ENCODE measurements at regions not wholly inside any gene's neighbourhood (a gene's known extent, or its start where the extent isn't known, plus 50 kb on each side); places are given as distances from the start of the nearest gene placed in this dataset.

- DNase-seq (no peak), ATAC-seq (ENCODE audit: low FRiP score in 2 of 2) (no peak)
- H3K4me3 ChIP-seq: no peak overlapping the region
- H3K27me3 ChIP-seq: no peaks in the 10 kb centered on the region
- WGBS, 2 donors: 67 to 78% methylated on average over 6 of the region's 6 CpGs
- no peak for TF ChIP-seq CTCF (IDR thresholded peaks at IDR 0.05)
- TF ChIP-seq EP300 (IDR thresholded peaks at IDR 0.05): no peak
- TF ChIP-seq POLR2AphosphoS5 (IDR thresholded peaks at IDR 0.05): no peak
- TF ChIP-seq POLR2A (IDR thresholded peaks at IDR 0.05): no peak
- H3K9me3 ChIP-seq: no peaks in the 10 kb centered on the region
- no peaks in the 10 kb centered on the region for H3K4me1 ChIP-seq
- H3K36me3 ChIP-seq: no peaks in the 10 kb centered on the region
- no peak overlapping the region for H3K27ac ChIP-seq
Measured at GRCh38 chr11:134685793-134686380, 273.8 kb upstream of the B3GAT1 start.

GRCh38 chr11:134684576-134684975, 272.5 kb upstream of the B3GAT1 start:
- H3K9me3 ChIP-seq: no peaks in the 10 kb centered on the region
- no peak for DNase-seq
- no peaks in the 10 kb centered on the region for H3K27me3 ChIP-seq
- no peaks in the 10 kb centered on the region for H3K36me3 ChIP-seq
- ATAC-seq (ENCODE audit: low FRiP score in 2 of 2): no peak
- TF ChIP-seq CTCF (IDR thresholded peaks at IDR 0.05): no peak
- TF ChIP-seq POLR2A (IDR thresholded peaks at IDR 0.05): no peak
- TF ChIP-seq POLR2AphosphoS5 (IDR thresholded peaks at IDR 0.05): no peak
- H3K4me3 ChIP-seq: no peak overlapping the region
- WGBS, 2 donors: 82 to 85% methylated on average over 3 to 4 of the region's 4 CpGs
- no peaks in the 10 kb centered on the region for H3K4me1 ChIP-seq
- no peak overlapping the region for H3K27ac ChIP-seq

GRCh38 chr11:134683860-134684259, 271.8 kb upstream of the B3GAT1 start:
- Histone ChIP-seq H3K9me3 (no peaks in the 10 kb centered on the region), H3K36me3 (no peaks in the 10 kb centered on the region), H3K4me1 (no peaks in the 10 kb centered on the region), H3K4me3 (no peak overlapping the region), H3K27ac (no peak overlapping the region), H3K27me3 (no peaks in the 10 kb centered on the region)
- DNase-seq (no peak), ATAC-seq (ENCODE audit: low FRiP score in 2 of 2) (peak in 1 of 2 donors; percentile 21)
- no peak for TF ChIP-seq POLR2A (IDR thresholded peaks at IDR 0.05)
- no peak for TF ChIP-seq POLR2AphosphoS5 (IDR thresholded peaks at IDR 0.05)
- no peak for TF ChIP-seq EP300 (IDR thresholded peaks at IDR 0.05)
- TF ChIP-seq CTCF (IDR thresholded peaks at IDR 0.05): no peak
- WGBS, 2 donors: 87 to 100% methylated on average over 4 to 6 of the region's 6 CpGs

GRCh38 chr11:134682577-134682976, 270.5 kb upstream of the B3GAT1 start:
- no peaks in the 10 kb centered on the region for H3K9me3 ChIP-seq
- H3K4me1 ChIP-seq: no peaks in the 10 kb centered on the region
- 88 to 90% methylated on average over 11 to 12 of the region's 12 CpGs for WGBS, 2 donors
- TF ChIP-seq CTCF (IDR thresholded peaks at IDR 0.05): no peak
- TF ChIP-seq POLR2AphosphoS5 (IDR thresholded peaks at IDR 0.05): no peak
- no peak for TF ChIP-seq POLR2A (IDR thresholded peaks at IDR 0.05)
- no peak for TF ChIP-seq EP300 (IDR thresholded peaks at IDR 0.05)
- H3K27ac ChIP-seq: no peak overlapping the region
- no peak for ATAC-seq (ENCODE audit: low FRiP score in 2 of 2)
- no peak overlapping the region for H3K4me3 ChIP-seq
- H3K36me3 ChIP-seq: no peaks in the 10 kb centered on the region
- DNase-seq: no peak
- H3K27me3 ChIP-seq: no peaks in the 10 kb centered on the region

GRCh38 chr11:134679592-134679991, 267.6 kb upstream of the B3GAT1 start:
- Histone ChIP-seq H3K9me3 (no peaks in the 10 kb centered on the region), H3K27me3 (no peaks in the 10 kb centered on the region), H3K27ac (no peak overlapping the region), H3K36me3 (no peaks in the 10 kb centered on the region), H3K4me1 (no peaks in the 10 kb centered on the region), H3K4me3 (no peak overlapping the region)
- DNase-seq (no peak), ATAC-seq (ENCODE audit: low FRiP score in 2 of 2) (no peak)
- TF ChIP-seq EP300 (IDR thresholded peaks at IDR 0.05): no peak
- no peak for TF ChIP-seq POLR2A (IDR thresholded peaks at IDR 0.05)
- TF ChIP-seq POLR2AphosphoS5 (IDR thresholded peaks at IDR 0.05): no peak
- TF ChIP-seq CTCF (IDR thresholded peaks at IDR 0.05): no peak
- 89% methylated on average over 2 of the region's 2 CpGs for WGBS, 2 donors
